Uterus (tissue), 2 donors: ENCODE measurements at regions not wholly inside any gene's neighbourhood (a gene's known extent, or its start where the extent isn't known, plus 50 kb on each side); places are given as distances from the start of the nearest gene placed in this dataset.

Source experiments
- CTCF ChIP-seq, 4 experiments: fragments of 200-600 bp in 2 of 4; fragments of 450-650 bp in 2 of 4; sonication (generic) in 2 of 4; IDR thresholded peaks; one replicate each; pipeline ENCODE4 v1.5.1; 2016 to 2019; ENCODE audit warnings: antibody characterized with exemption in 4 of 4, mild to moderate bottlenecking in 2 of 4, moderate library complexity in 1 of 4
- POLR2A ChIP-seq, 2 donors: fragments of 450-650 bp; IDR thresholded peaks; one replicate each; pipeline ENCODE4 v1.6.1; 2016; ENCODE audit warnings: antibody characterized with exemption in 2 of 2, mild to moderate bottlenecking in 1 of 2, moderate library complexity in 1 of 2

- TF ChIP-seq CTCF (IDR thresholded peaks at IDR 0.05) (no peak), POLR2A (IDR thresholded peaks at IDR 0.05) (no peak)
Observed at GRCh38 chr9:74443036-74443750, 53.9 kb upstream of the RORB start.
